B cell (primary cell): ENCODE measurements at regions not wholly inside any gene's neighbourhood (a gene's known extent, or its start where the extent isn't known, plus 50 kb on each side); places are given as distances from the start of the nearest gene placed in this dataset.
"Not testable (repeated sequence)": the region's sequence is repeated elsewhere in the genome, so short reads cannot be mapped to it uniquely, and the experiment has no call there.

Source experiments
- ATAC-seq: fragments of 200-7000 bp; cut with Tn5 transposase; one replicate; pipeline ENCODE4 v1.10.0; 2021; ENCODE audit warnings: low read depth, mild to moderate bottlenecking, moderate number of reproducible peaks, moderate library complexity
- CTCF ChIA-PET: fragments of 350-600 bp; sonication (Branson Sonifier 250); formaldehyde crosslinking; loops from one replicate; lab custom pipeline; 2021; ENCODE audit warnings: antibody characterized with exemption, inconsistent platforms; lab: Charles Lee
- POLR2A ChIA-PET: fragments of 350-600 bp; sonication (Branson Sonifier 250); formaldehyde crosslinking; loops from one replicate; lab custom pipeline; 2021; ENCODE audit warnings: antibody characterized with exemption; lab: Charles Lee
- DNase-seq: peaks from one replicate; pipeline ENCODE4 v3.0.0; 2013
- H2AFZ ChIP-seq: 2 replicates; pipeline ENCODE4 v1.6.1; 2012; ENCODE audit warnings: mild to moderate bottlenecking, low read depth, low read length; ENCODE audit not compliant: insufficient read depth, poor library complexity, severe bottlenecking
- H3K27ac ChIP-seq, 2 donors: 1 replicate in 1 of 2; 2 replicates in 1 of 2; pipeline ENCODE4 v1.5.1; 2012 to 2013; ENCODE audit warnings: low read length in 2 of 2, mild to moderate bottlenecking in 2 of 2, moderate library complexity in 1 of 2
- H3K27me3 ChIP-seq, 4 experiments: fragments of 200-600 bp in 1 of 4; sonication (generic) in 1 of 4; replicated peaks in 1 of 4; 1 replicate in 2 of 4; 2 replicates in 2 of 4; pipeline versions ENCODE4 v1.6.1 to v1.7.0; 2013 to 2016; ENCODE audit warnings: low read length in 3 of 4, mild to moderate bottlenecking in 2 of 4, mixed read lengths in 1 of 4, moderate library complexity in 1 of 4; ENCODE audit not compliant: insufficient read depth in 4 of 4, control insufficient read depth in 3 of 4; ENCODE audit errors: control extremely low read depth in 1 of 4
- H3K36me3 ChIP-seq, 2 experiments: replicated peaks in 1 of 2; 1 replicate in 1 of 2; 2 replicates in 1 of 2; pipeline versions ENCODE4 v1.6.1 to v1.7.1; 2013; ENCODE audit warnings: low read length in 1 of 2; ENCODE audit not compliant: insufficient read depth in 2 of 2, control insufficient read depth in 1 of 2; ENCODE audit errors: control extremely low read depth in 1 of 2, extremely low read depth in 1 of 2
- H3K4me1 ChIP-seq, 2 donors: fragments of 200-600 bp in 1 of 2; sonication (generic) in 1 of 2; 1 replicate in 1 of 2; 2 replicates in 1 of 2; pipeline versions ENCODE4 v1.5.1 to v1.6.1; 2013 to 2017; ENCODE audit warnings: low read length in 2 of 2; ENCODE audit not compliant: control insufficient read depth in 2 of 2, insufficient read depth in 2 of 2
- H3K4me2 ChIP-seq: replicated peaks from 2 replicates; pipeline ENCODE3; 2012; ENCODE audit warnings: mild to moderate bottlenecking, low read depth, low read length; ENCODE audit not compliant: poor library complexity, severe bottlenecking
- H3K4me3 ChIP-seq, 5 experiments: fragments of 200-600 bp in 1 of 5; sonication (generic) in 1 of 5; 1 replicate in 3 of 5; 2 replicates in 2 of 5; pipeline versions ENCODE4 v1.5.1 to v1.7.0; 2011 to 2016; ENCODE audit warnings: low read length in 4 of 5, mild to moderate bottlenecking in 4 of 5, low read depth in 2 of 5, control low read depth in 1 of 5, moderate library complexity in 1 of 5; ENCODE audit not compliant: insufficient read depth in 1 of 5; ENCODE audit errors: control extremely low read depth in 1 of 5, extremely low read depth in 1 of 5
- H3K79me2 ChIP-seq: fragments of 200-600 bp; sonication (generic); one replicate; pipeline ENCODE4 v1.6.0; 2016; ENCODE audit warnings: low read length; ENCODE audit not compliant: control insufficient read depth, insufficient read depth
- H3K9ac ChIP-seq: fragments of 200-600 bp; sonication (generic); 2 replicates; pipeline ENCODE4 v1.6.1; 2017; ENCODE audit warnings: mild to moderate bottlenecking, low read length, moderate library complexity
- H3K9me3 ChIP-seq, 3 donors: one replicate each; pipeline versions ENCODE4 v1.6.1 to v1.7.1; 2013; ENCODE audit warnings: low read length in 2 of 3; ENCODE audit not compliant: control insufficient read depth in 2 of 3, insufficient read depth in 1 of 3; ENCODE audit errors: control extremely low read depth in 1 of 3
- H4K20me1 ChIP-seq: 2 replicates; pipeline ENCODE4 v1.6.0; 2012; ENCODE audit warnings: mild to moderate bottlenecking, low read length; ENCODE audit not compliant: insufficient read depth, control insufficient read depth, poor library complexity, severe bottlenecking
- H3K27ac Mint-ChIP-seq: one replicate; pipeline ENCODE4 v1.8.0; 2021; ENCODE audit warnings: mixed read lengths
- H3K27me3 Mint-ChIP-seq: one replicate; pipeline ENCODE4 v1.8.0; 2021; ENCODE audit warnings: mixed read lengths
- H3K4me1 Mint-ChIP-seq: one replicate; pipeline ENCODE4 v1.8.0; 2021; ENCODE audit warnings: mixed read lengths
- H3K4me3 Mint-ChIP-seq: one replicate; pipeline ENCODE4 v1.8.0; 2021; ENCODE audit warnings: mixed read lengths
- H3K9me3 Mint-ChIP-seq: one replicate; pipeline ENCODE4 v1.8.0; 2022; ENCODE audit warnings: mixed read lengths; ENCODE audit not compliant: insufficient read depth
- EZH2 ChIP-seq: IDR thresholded peaks from 2 replicates; pipeline ENCODE4 v1.6.1; 2012; ENCODE audit warnings: borderline replicate concordance, low read depth, mild to moderate bottlenecking, moderate library complexity, low read length; ENCODE audit not compliant: insufficient read depth, poor library complexity, severe bottlenecking
- WGBS: methylation state at CpG from one replicate; pipeline ENCODE4 v1.1.5; 2013; ENCODE audit warnings: missing lambda C conversion rate; ENCODE audit not compliant: insufficient coverage; 5-methylcytosine and 5-hydroxymethylcytosine counted together
- intact Hi-C: fragments of 100-400 bp; cut with micrococcal nuclease; formaldehyde crosslinking; loops from one replicate; pipeline ENCODE4 v1.10.0; 2022
- TF ChIP-seq, protein P1 (sequence below): fragments of 200-600 bp; IDR thresholded peaks from one replicate; pipeline ENCODE4 v1.8.0; 2022; ENCODE audit warnings: antibody characterized with exemption, mild to moderate bottlenecking

DNA sequence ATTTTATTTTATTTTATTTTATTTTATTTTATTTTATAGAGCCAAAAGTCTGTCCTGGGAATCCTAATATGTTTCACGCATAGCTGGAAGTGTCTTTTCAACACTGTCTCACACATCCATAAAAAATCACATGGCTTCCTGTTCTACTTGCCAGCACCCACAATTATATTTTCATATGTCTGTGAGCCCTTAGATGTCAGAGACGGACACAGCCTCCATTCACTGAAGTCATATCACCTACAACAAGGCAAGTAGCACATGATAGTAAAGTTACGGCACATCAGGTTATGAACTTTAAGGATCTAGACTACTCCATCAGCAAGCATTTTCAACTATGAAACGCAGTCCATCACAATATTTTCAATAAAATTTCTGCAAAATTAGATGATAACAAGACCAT lies 168.4 kb downstream of the ZIC4 start:
- Mint-ChIP-seq H3K4me3 (no peak overlapping the region), H3K4me1 (no peaks in the 10 kb centered on the region), H3K27ac (no peak overlapping the region), H3K27me3 (no peaks in the 10 kb centered on the region), H3K9me3 (peaks cover 2% of the 10 kb centered on the region)
- no peaks in the 10 kb centered on the region for H3K27me3 ChIP-seq
- H3K4me3 ChIP-seq: no peak overlapping the region
- no peaks in the 10 kb centered on the region for H4K20me1 ChIP-seq
- H3K9me3 ChIP-seq: no peaks in the 10 kb centered on the region
- H3K4me1 ChIP-seq: no peaks in the 10 kb centered on the region
- no peaks in the 10 kb centered on the region for H3K79me2 ChIP-seq
- H2AFZ ChIP-seq: no peak overlapping the region
- DNase-seq (no peak), ATAC-seq (no peak)
- H3K27ac ChIP-seq: no peak overlapping the region
- no peaks in the 10 kb centered on the region for H3K36me3 ChIP-seq
- H3K4me2 ChIP-seq: no peak overlapping the region
- CTCF ChIA-PET: no interaction called here
- 74% methylated on average over 2 of the region's 4 CpGs for WGBS
- TF ChIP-seq, protein P1, sequence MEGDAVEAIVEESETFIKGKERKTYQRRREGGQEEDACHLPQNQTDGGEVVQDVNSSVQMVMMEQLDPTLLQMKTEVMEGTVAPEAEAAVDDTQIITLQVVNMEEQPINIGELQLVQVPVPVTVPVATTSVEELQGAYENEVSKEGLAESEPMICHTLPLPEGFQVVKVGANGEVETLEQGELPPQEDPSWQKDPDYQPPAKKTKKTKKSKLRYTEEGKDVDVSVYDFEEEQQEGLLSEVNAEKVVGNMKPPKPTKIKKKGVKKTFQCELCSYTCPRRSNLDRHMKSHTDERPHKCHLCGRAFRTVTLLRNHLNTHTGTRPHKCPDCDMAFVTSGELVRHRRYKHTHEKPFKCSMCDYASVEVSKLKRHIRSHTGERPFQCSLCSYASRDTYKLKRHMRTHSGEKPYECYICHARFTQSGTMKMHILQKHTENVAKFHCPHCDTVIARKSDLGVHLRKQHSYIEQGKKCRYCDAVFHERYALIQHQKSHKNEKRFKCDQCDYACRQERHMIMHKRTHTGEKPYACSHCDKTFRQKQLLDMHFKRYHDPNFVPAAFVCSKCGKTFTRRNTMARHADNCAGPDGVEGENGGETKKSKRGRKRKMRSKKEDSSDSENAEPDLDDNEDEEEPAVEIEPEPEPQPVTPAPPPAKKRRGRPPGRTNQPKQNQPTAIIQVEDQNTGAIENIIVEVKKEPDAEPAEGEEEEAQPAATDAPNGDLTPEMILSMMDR: no peak
- TF ChIP-seq EZH2: no peak
- intact Hi-C loops: no loop called here
- POLR2A ChIA-PET: no interaction called here
- no peak overlapping the region for H3K9ac ChIP-seq

DNA sequence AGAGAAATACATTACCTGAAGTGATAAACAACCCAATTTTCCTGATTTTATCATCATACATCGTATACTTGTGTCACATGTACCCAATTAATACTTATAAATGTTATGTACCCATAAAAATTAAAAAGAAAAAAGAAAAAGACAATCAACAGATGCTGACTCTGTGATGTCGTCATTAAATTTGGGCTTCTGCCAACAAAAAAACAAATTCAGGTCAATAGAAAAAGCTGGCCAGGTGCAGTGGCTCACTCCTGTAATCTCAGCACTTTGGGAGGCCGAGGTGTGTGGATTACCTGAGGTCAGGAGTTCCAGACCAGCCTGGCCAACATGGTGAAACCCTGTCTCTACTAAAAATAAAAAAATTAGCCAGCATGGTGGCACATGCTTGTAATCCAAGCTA lies 174.4 kb downstream of the ZIC4 start:
- H3K4me3 Mint-ChIP-seq, CTCF ChIA-PET: not testable (repeated sequence)
- 67% methylated on average over 1 of the region's 3 CpGs for WGBS

More for the DNA sequence above, 174.4 kb downstream of the ZIC4 start:
- H3K79me2 ChIP-seq, H3K4me3 ChIP-seq, H3K4me2 ChIP-seq, intact Hi-C loops, H3K4me1 ChIP-seq, ATAC-seq, H3K9me3 ChIP-seq, H2AFZ ChIP-seq, H3K27ac Mint-ChIP-seq, H3K27ac ChIP-seq, H3K36me3 ChIP-seq, H3K27me3 ChIP-seq, H3K9ac ChIP-seq, H4K20me1 ChIP-seq, DNase-seq, H3K4me1 Mint-ChIP-seq, H3K27me3 Mint-ChIP-seq, H3K9me3 Mint-ChIP-seq, POLR2A ChIA-PET: not testable (repeated sequence)
